ENCODE measurements at regions not wholly inside any gene's neighbourhood (a gene's known extent, or its start where the extent isn't known, plus 50 kb on each side); places are given as distances from the start of the nearest gene placed in this dataset.

GRCh38 chr22:48340191-48340590 is 1487.5 kb downstream of the BRD1 start:
- TF ChIP-seq, protein P1, sequence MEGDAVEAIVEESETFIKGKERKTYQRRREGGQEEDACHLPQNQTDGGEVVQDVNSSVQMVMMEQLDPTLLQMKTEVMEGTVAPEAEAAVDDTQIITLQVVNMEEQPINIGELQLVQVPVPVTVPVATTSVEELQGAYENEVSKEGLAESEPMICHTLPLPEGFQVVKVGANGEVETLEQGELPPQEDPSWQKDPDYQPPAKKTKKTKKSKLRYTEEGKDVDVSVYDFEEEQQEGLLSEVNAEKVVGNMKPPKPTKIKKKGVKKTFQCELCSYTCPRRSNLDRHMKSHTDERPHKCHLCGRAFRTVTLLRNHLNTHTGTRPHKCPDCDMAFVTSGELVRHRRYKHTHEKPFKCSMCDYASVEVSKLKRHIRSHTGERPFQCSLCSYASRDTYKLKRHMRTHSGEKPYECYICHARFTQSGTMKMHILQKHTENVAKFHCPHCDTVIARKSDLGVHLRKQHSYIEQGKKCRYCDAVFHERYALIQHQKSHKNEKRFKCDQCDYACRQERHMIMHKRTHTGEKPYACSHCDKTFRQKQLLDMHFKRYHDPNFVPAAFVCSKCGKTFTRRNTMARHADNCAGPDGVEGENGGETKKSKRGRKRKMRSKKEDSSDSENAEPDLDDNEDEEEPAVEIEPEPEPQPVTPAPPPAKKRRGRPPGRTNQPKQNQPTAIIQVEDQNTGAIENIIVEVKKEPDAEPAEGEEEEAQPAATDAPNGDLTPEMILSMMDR (IDR thresholded peaks at IDR 0.05) = no peak
- TF ChIP-seq, protein P2, sequence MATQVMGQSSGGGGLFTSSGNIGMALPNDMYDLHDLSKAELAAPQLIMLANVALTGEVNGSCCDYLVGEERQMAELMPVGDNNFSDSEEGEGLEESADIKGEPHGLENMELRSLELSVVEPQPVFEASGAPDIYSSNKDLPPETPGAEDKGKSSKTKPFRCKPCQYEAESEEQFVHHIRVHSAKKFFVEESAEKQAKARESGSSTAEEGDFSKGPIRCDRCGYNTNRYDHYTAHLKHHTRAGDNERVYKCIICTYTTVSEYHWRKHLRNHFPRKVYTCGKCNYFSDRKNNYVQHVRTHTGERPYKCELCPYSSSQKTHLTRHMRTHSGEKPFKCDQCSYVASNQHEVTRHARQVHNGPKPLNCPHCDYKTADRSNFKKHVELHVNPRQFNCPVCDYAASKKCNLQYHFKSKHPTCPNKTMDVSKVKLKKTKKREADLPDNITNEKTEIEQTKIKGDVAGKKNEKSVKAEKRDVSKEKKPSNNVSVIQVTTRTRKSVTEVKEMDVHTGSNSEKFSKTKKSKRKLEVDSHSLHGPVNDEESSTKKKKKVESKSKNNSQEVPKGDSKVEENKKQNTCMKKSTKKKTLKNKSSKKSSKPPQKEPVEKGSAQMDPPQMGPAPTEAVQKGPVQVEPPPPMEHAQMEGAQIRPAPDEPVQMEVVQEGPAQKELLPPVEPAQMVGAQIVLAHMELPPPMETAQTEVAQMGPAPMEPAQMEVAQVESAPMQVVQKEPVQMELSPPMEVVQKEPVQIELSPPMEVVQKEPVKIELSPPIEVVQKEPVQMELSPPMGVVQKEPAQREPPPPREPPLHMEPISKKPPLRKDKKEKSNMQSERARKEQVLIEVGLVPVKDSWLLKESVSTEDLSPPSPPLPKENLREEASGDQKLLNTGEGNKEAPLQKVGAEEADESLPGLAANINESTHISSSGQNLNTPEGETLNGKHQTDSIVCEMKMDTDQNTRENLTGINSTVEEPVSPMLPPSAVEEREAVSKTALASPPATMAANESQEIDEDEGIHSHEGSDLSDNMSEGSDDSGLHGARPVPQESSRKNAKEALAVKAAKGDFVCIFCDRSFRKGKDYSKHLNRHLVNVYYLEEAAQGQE (IDR thresholded peaks at IDR 0.05; ENCODE audit: insufficient read depth in 1 of 2, low read depth in 2 of 2, low read length in 1 of 2) = no peak
- no peak for TF ChIP-seq POLR2AphosphoS5 (IDR thresholded peaks at IDR 0.05; ENCODE audit: low read depth, low read length)

All from Panc1 (cell line).